ENCODE measurements at regions not wholly inside any gene's neighbourhood (a gene's known extent, or its start where the extent isn't known, plus 50 kb on each side); places are given as distances from the start of the nearest gene placed in this dataset.

GRCh38 chr10:23965123-23965522 is 243.8 kb upstream of the KIAA1217 start:
- H3K79me2 ChIP-seq (ENCODE audit: low read depth), result no peaks in the 10 kb centered on the region
- ChIA-PET POLR2A (ENCODE audit: unreplicated experiment) (no interaction called here), CTCF (interaction anchor here (0.6 kb wide), 1 partner anchor 549 kb away, joined by 4 read pairs; no protein-coding TSS in a partner anchor)
- H3K4me2 ChIP-seq, result no peak overlapping the region
- H3K9me3 ChIP-seq (ENCODE audit: insufficient read depth, low read depth), result no peaks in the 10 kb centered on the region
- H3K4me1 ChIP-seq (replicated peaks; ENCODE audit: insufficient read depth), result no peaks in the 10 kb centered on the region
- H4K20me1 ChIP-seq (ENCODE audit: insufficient read depth), result no peaks in the 10 kb centered on the region
- H3K4me3 ChIP-seq, result no peak overlapping the region
- H3K9me2 ChIP-seq (ENCODE audit: insufficient read depth), result no peaks in the 10 kb centered on the region
- TF ChIP-seq EZH2 (IDR thresholded peaks at IDR 0.05; ENCODE audit: low read depth), result no peak
- TF ChIP-seq CTCF (conservative IDR thresholded peaks at IDR 0.05), result no peak
- intact Hi-C loops (cut with micrococcal nuclease; ENCODE audit: unreplicated experiment), result no loop called here
- no peaks in the 10 kb centered on the region for H3K27me3 ChIP-seq (ENCODE audit: insufficient read depth, low read depth)
- H2AFZ ChIP-seq, result no peak overlapping the region
- no peak overlapping the region for H3K27ac ChIP-seq
- BruUV-seq (replicated peaks), result no TSS peak
- H3F3A ChIP-seq (ENCODE audit: insufficient read depth, low read depth), result no peaks in the 10 kb centered on the region
- no peaks in the 10 kb centered on the region for H3K36me3 ChIP-seq (ENCODE audit: low read depth)
- no peak for DNase-seq

- H3K4me3 ChIP-seq, result no peak overlapping the region
- no peaks in the 10 kb centered on the region for H3K9me3 ChIP-seq (ENCODE audit: insufficient read depth, low read depth)
- H3F3A ChIP-seq (ENCODE audit: insufficient read depth, low read depth), result no peaks in the 10 kb centered on the region
- no peaks in the 10 kb centered on the region for H3K4me1 ChIP-seq (replicated peaks; ENCODE audit: insufficient read depth)
- no peak overlapping the region for H2AFZ ChIP-seq
- no peaks in the 10 kb centered on the region for H3K9me2 ChIP-seq (ENCODE audit: insufficient read depth)
- H3K79me2 ChIP-seq (ENCODE audit: low read depth), result no peaks in the 10 kb centered on the region
- no TSS peak for BruUV-seq (replicated peaks)
- DNase-seq, result no peak
- ChIA-PET CTCF (no interaction called here), POLR2A (ENCODE audit: unreplicated experiment) (no interaction called here)
- no peaks in the 10 kb centered on the region for H3K27me3 ChIP-seq (ENCODE audit: insufficient read depth, low read depth)
- H3K27ac ChIP-seq, result no peak overlapping the region
- no peak overlapping the region for H3K4me2 ChIP-seq
- intact Hi-C loops (cut with micrococcal nuclease; ENCODE audit: unreplicated experiment), result no loop called here
- no peaks in the 10 kb centered on the region for H3K36me3 ChIP-seq (ENCODE audit: low read depth)
- TF ChIP-seq CTCF (conservative IDR thresholded peaks at IDR 0.05) (no peak), EZH2 (IDR thresholded peaks at IDR 0.05; ENCODE audit: low read depth) (no peak)
- no peaks in the 10 kb centered on the region for H4K20me1 ChIP-seq (ENCODE audit: insufficient read depth)
These were observed 243.1 kb upstream of the KIAA1217 start for GRCh38 chr10:23965880-23966279.

DNA sequence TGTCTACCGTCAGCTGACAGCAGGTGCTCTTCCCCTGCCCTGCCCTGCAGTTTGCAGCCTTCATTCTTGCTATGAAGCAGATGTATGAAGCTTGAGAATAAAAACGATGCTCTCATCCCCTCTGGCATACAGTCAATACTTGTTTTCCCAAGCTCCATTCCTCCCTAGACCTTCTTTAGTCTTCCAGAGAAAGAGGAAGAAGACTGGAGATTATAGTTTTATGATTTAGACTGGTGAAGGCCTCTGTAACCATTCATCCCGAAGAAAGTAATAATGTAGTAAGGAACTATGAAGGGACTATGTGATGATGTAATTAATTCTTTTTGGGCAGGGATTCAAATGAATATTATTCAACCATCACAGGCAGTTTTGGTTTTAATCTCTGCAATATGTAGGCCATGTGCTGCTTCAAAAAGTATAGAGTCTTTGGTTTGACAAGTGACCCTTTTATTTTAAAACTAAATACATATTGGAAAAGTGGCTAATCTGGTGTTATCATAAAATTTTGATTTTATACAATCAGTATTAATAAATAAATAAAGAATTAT is 242.4 kb upstream of the KIAA1217 start:
- no peaks in the 10 kb centered on the region for H3K36me3 ChIP-seq (ENCODE audit: low read depth)
- intact Hi-C loops (cut with micrococcal nuclease; ENCODE audit: unreplicated experiment), result no loop called here
- BruUV-seq (replicated peaks), result no TSS peak
- ChIA-PET CTCF (no interaction called here), POLR2A (ENCODE audit: unreplicated experiment) (no interaction called here)
- TF ChIP-seq CTCF (conservative IDR thresholded peaks at IDR 0.05) (no peak), EZH2 (IDR thresholded peaks at IDR 0.05; ENCODE audit: low read depth) (no peak)
- H3K79me2 ChIP-seq (ENCODE audit: low read depth), result no peaks in the 10 kb centered on the region
- no peak overlapping the region for H2AFZ ChIP-seq
- H3K4me2 ChIP-seq, result no peak overlapping the region
- DNase-seq, result no peak
- no peaks in the 10 kb centered on the region for H3K27me3 ChIP-seq (ENCODE audit: insufficient read depth, low read depth)
- H3K4me3 ChIP-seq, result no peak overlapping the region
- no peak overlapping the region for H3K27ac ChIP-seq
- no peaks in the 10 kb centered on the region for H3K4me1 ChIP-seq (replicated peaks; ENCODE audit: insufficient read depth)
- no peaks in the 10 kb centered on the region for H3K9me2 ChIP-seq (ENCODE audit: insufficient read depth)
- H3K9me3 ChIP-seq (ENCODE audit: insufficient read depth, low read depth), result no peaks in the 10 kb centered on the region
- no peaks in the 10 kb centered on the region for H4K20me1 ChIP-seq (ENCODE audit: insufficient read depth)
- no peaks in the 10 kb centered on the region for H3F3A ChIP-seq (ENCODE audit: insufficient read depth, low read depth)
